DND-41 (cell line): ENCODE measurements at regions not wholly inside any gene's neighbourhood (a gene's known extent, or its start where the extent isn't known, plus 50 kb on each side); places are given as distances from the start of the nearest gene placed in this dataset.

Source experiments
- ATAC-seq: fragments of 200-7000 bp; cut with Tn5 transposase; 3 replicates; pipeline ENCODE4 v1.9.1; 2021; ENCODE audit warnings: low read depth; ENCODE audit not compliant: insufficient read depth
- DNase-seq: peaks from one replicate; pipeline ENCODE4 v3.0.0-alpha.2; 2020
- H2AFZ ChIP-seq: 2 replicates; pipeline ENCODE4 v1.6.0; 2012; ENCODE audit warnings: low read depth, low read length
- H3K27ac ChIP-seq: 2 replicates; pipeline ENCODE4 v1.5.1; 2012; ENCODE audit warnings: low read length, inconsistent platforms
- H3K27me3 ChIP-seq: fragments of 200-600 bp; sonication (generic); 2 replicates; pipeline ENCODE4 v1.6.0; 2012; ENCODE audit warnings: low read length, mild to moderate bottlenecking, inconsistent platforms; ENCODE audit not compliant: insufficient read depth, poor library complexity
- H3K36me3 ChIP-seq: 2 replicates; pipeline ENCODE4 v1.5.1; 2012; ENCODE audit warnings: low read length, inconsistent platforms; ENCODE audit not compliant: insufficient read depth
- H3K4me1 ChIP-seq: 2 replicates; pipeline ENCODE4 v1.5.1; 2012; ENCODE audit warnings: mild to moderate bottlenecking, low read length; ENCODE audit not compliant: insufficient read depth
- H3K4me2 ChIP-seq: 2 replicates; pipeline ENCODE4 v1.6.0; 2012; ENCODE audit warnings: mild to moderate bottlenecking, moderate library complexity, low read length, inconsistent platforms; ENCODE audit not compliant: insufficient read depth
- H3K4me3 ChIP-seq, 2 experiments: fragments of 200-600 bp in 1 of 2; shearing (Covaris generic) in 1 of 2; 2 replicates each; pipeline ENCODE4 v1.5.1; 2012 to 2016; ENCODE audit warnings: inconsistent platforms in 2 of 2, low read length in 2 of 2, mild to moderate bottlenecking in 2 of 2, low read depth in 1 of 2, moderate library complexity in 1 of 2
- H3K79me2 ChIP-seq: 2 replicates; pipeline ENCODE4 v1.6.0; 2012; ENCODE audit warnings: low read length, inconsistent platforms; ENCODE audit not compliant: insufficient read depth
- H3K9ac ChIP-seq: 2 replicates; pipeline ENCODE4 v1.6.0; 2012; ENCODE audit warnings: low read depth, mild to moderate bottlenecking, inconsistent platforms, low read length, moderate library complexity
- H3K9me3 ChIP-seq: 2 replicates; pipeline ENCODE4 v1.5.1; 2012; ENCODE audit warnings: low read length, moderate library complexity, mild to moderate bottlenecking, inconsistent platforms; ENCODE audit not compliant: insufficient read depth, severe bottlenecking
- H4K20me1 ChIP-seq: 2 replicates; pipeline ENCODE4 v1.6.0; 2012; ENCODE audit warnings: low read length; ENCODE audit not compliant: insufficient read depth
- CTCF ChIP-seq: IDR thresholded peaks from 2 replicates; pipeline ENCODE4 v1.5.1; 2012; ENCODE audit warnings: borderline replicate concordance, low read length, moderate library complexity, mild to moderate bottlenecking; ENCODE audit not compliant: poor library complexity, severe bottlenecking; ENCODE audit errors: extremely low read depth
- EZH2 ChIP-seq: IDR thresholded peaks from 3 replicates; pipeline ENCODE4 v1.6.1; 2012; ENCODE audit warnings: borderline replicate concordance, low read depth, mild to moderate bottlenecking, moderate library complexity, low read length, inconsistent platforms; ENCODE audit not compliant: severe bottlenecking

GRCh38 chr11:24198481-24198880, 298.4 kb upstream of the LUZP2 start:
- no peaks in the 10 kb centered on the region for H3K27me3 ChIP-seq
- no peak overlapping the region for H3K9ac ChIP-seq
- H3K4me2 ChIP-seq, result no peak overlapping the region
- TF ChIP-seq CTCF, result no peak
- TF ChIP-seq EZH2, result no peak
- H3K36me3 ChIP-seq, result no peaks in the 10 kb centered on the region
- H3K4me3 ChIP-seq, result no peak overlapping the region
- DNase-seq, result no peak
- H3K79me2 ChIP-seq, result no peaks in the 10 kb centered on the region
- H4K20me1 ChIP-seq, result no peaks in the 10 kb centered on the region
- no peak overlapping the region for H3K27ac ChIP-seq
- ATAC-seq, result no peak
- H3K4me1 ChIP-seq, result no peaks in the 10 kb centered on the region
- H3K9me3 ChIP-seq, result no peaks in the 10 kb centered on the region
- H2AFZ ChIP-seq, result no peak overlapping the region

DNA sequence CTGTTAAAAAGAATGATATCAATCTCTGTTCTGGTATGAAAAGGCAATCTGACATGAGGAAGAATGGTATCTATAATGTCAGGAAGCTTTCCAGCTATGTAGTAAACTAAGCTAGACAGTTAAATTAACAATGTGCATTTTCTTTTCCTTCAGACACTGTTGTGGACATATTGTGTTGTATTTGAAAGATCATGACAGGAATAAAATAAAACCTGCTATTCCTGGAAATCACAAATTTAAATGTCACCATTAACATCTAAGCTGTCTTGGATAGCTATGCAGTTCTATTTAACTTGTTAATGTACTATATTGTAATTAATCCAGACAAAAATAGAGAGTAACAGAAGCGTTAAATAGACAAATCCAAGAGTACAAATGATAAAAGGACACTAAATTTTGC, 297.4 kb upstream of the LUZP2 start:
- TF ChIP-seq CTCF (no peak), EZH2 (no peak)

DNA sequence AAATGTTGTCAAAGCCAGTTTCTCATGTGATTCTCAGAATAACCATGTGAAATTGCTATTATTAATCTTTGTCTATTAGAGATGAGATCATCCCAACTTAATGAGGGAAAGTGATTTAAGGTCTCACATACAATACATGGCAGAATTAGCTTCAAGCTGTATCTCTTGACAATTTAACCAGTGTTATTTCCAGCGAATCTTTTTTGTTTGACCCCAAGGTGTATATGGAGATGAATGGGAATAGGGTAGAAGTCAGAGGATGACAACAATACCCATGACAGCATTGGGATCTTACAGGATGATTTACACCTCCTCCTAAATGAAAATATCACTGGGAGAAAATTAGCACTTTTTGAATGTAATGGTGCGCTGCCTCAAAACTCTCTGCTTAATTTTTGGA, 290.8 kb upstream of the LUZP2 start:
- Histone ChIP-seq H4K20me1 (no peaks in the 10 kb centered on the region), H3K27me3 (no peaks in the 10 kb centered on the region), H3K4me3 (no peak overlapping the region), H3K79me2 (no peaks in the 10 kb centered on the region), H3K4me1 (no peaks in the 10 kb centered on the region), H3K36me3 (no peaks in the 10 kb centered on the region), H3K9ac (no peak overlapping the region), H3K4me2 (no peak overlapping the region), H2AFZ (no peak overlapping the region), H3K9me3 (no peaks in the 10 kb centered on the region), H3K27ac (no peak overlapping the region)
- no peak for DNase-seq
- TF ChIP-seq CTCF (no peak), EZH2 (no peak)
- no peak for ATAC-seq

More for the DNA sequence above, 297.4 kb upstream of the LUZP2 start:
- no peak overlapping the region for H3K4me2 ChIP-seq
- no peaks in the 10 kb centered on the region for H3K36me3 ChIP-seq
- no peaks in the 10 kb centered on the region for H3K4me1 ChIP-seq
- ATAC-seq (no peak), DNase-seq (no peak)
- no peak overlapping the region for H3K27ac ChIP-seq
- no peaks in the 10 kb centered on the region for H3K79me2 ChIP-seq
- no peak overlapping the region for H2AFZ ChIP-seq
- H3K9me3 ChIP-seq, result no peaks in the 10 kb centered on the region
- H3K27me3 ChIP-seq, result no peaks in the 10 kb centered on the region
- H3K4me3 ChIP-seq, result no peak overlapping the region
- H3K9ac ChIP-seq, result no peak overlapping the region
- no peaks in the 10 kb centered on the region for H4K20me1 ChIP-seq

- Histone ChIP-seq H3K79me2 (no peaks in the 10 kb centered on the region), H3K36me3 (no peaks in the 10 kb centered on the region)
Observed at GRCh38 chr11:24206511-24206910, 290.3 kb upstream of the LUZP2 start.

More at GRCh38 chr11:24206511-24206910, 290.3 kb upstream of the LUZP2 start:
- H3K4me1 ChIP-seq, result no peaks in the 10 kb centered on the region
- ATAC-seq (no peak), DNase-seq (no peak)
- no peak overlapping the region for H3K4me3 ChIP-seq
- no peak overlapping the region for H3K27ac ChIP-seq
- no peaks in the 10 kb centered on the region for H4K20me1 ChIP-seq
- H3K9ac ChIP-seq, result no peak overlapping the region
- TF ChIP-seq CTCF, result no peak
- TF ChIP-seq EZH2, result no peak
- H3K27me3 ChIP-seq, result no peaks in the 10 kb centered on the region
- no peak overlapping the region for H3K4me2 ChIP-seq
- H2AFZ ChIP-seq, result no peak overlapping the region
- H3K9me3 ChIP-seq, result no peaks in the 10 kb centered on the region
